C4-2B (cell line): ENCODE measurements at regions not wholly inside any gene's neighbourhood (a gene's known extent, or its start where the extent isn't known, plus 50 kb on each side); places are given as distances from the start of the nearest gene placed in this dataset.

ENCODE experiments used
- CTCF ChIP-seq: fragments of 450-650 bp; conservative IDR thresholded peaks from 2 replicates; pipeline ENCODE4 v1.5.1; 2017; ENCODE audit warnings: mild to moderate bottlenecking
- ZFX ChIP-seq: fragments of 450-650 bp; IDR thresholded peaks from 2 replicates; pipeline ENCODE4 v1.6.1; 2017

GRCh38 chrX:80573275-80573674, 153.0 kb downstream of the TENT5D start:
- TF ChIP-seq CTCF (no peak), ZFX (no peak)
